Astrocyte (in vitro differentiated cells and primary cell): ENCODE measurements at regions not wholly inside any gene's neighbourhood (a gene's known extent, or its start where the extent isn't known, plus 50 kb on each side); places are given as distances from the start of the nearest gene placed in this dataset.

Experiments
- DNase-seq: peaks from one replicate; pipeline ENCODE4 v3.0.0-alpha.2; 2010; ENCODE audit warnings: low read depth
- FAIRE-seq: peaks from 2 replicates; lab custom pipeline; 2011; peaks lifted over from hg19 to GRCh38; lab: Jason Lieb, UNC
- H2AFZ ChIP-seq: 2 replicates; pipeline ENCODE4 v1.6.0; 2012; ENCODE audit warnings: low read depth, low read length, inconsistent platforms
- H3K27ac ChIP-seq: 2 replicates; pipeline ENCODE4 v1.5.1; 2011; ENCODE audit warnings: low read depth, low read length, inconsistent platforms
- H3K27me3 ChIP-seq: 2 replicates; pipeline ENCODE4 v1.6.0; 2011; ENCODE audit warnings: low read length, inconsistent platforms; ENCODE audit not compliant: insufficient read depth
- H3K36me3 ChIP-seq: 2 replicates; pipeline ENCODE4 v1.5.1; 2011; ENCODE audit warnings: low read length, inconsistent platforms; ENCODE audit not compliant: insufficient read depth
- H3K4me1 ChIP-seq: 2 replicates; pipeline ENCODE4 v1.5.1; 2011; ENCODE audit warnings: low read length, inconsistent platforms; ENCODE audit not compliant: insufficient read depth
- H3K4me2 ChIP-seq: 2 replicates; pipeline ENCODE4 v1.6.0; 2012; ENCODE audit warnings: low read length, inconsistent platforms
- H3K4me3 ChIP-seq: 2 replicates; pipeline ENCODE4 v1.5.1; 2011; ENCODE audit warnings: low read depth, mild to moderate bottlenecking, low read length, inconsistent platforms; ENCODE audit not compliant: insufficient read depth
- H3K79me2 ChIP-seq: 2 replicates; pipeline ENCODE4 v1.6.0; 2012; ENCODE audit warnings: mild to moderate bottlenecking, low read length, inconsistent platforms; ENCODE audit not compliant: insufficient read depth
- H3K9ac ChIP-seq: 2 replicates; pipeline ENCODE4 v1.6.0; 2012; ENCODE audit warnings: mild to moderate bottlenecking, low read length, inconsistent platforms
- H3K9me3 ChIP-seq: 2 replicates; pipeline ENCODE4 v1.5.1; 2012; ENCODE audit warnings: low read depth, mild to moderate bottlenecking, low read length, inconsistent platforms; ENCODE audit not compliant: insufficient read depth
- H4K20me1 ChIP-seq: 2 replicates; pipeline ENCODE4 v1.6.0; 2012; ENCODE audit warnings: low read length, inconsistent platforms; ENCODE audit not compliant: insufficient read depth
- H3K27ac Mint-ChIP-seq: one replicate; pipeline ENCODE4 v1.8.0; 2021; ENCODE audit warnings: mild to moderate bottlenecking, mixed read lengths; ENCODE audit not compliant: unreplicated experiment
- H3K27me3 Mint-ChIP-seq: one replicate; pipeline ENCODE4 v1.8.0; 2021; ENCODE audit warnings: low read depth, mixed read lengths; ENCODE audit not compliant: unreplicated experiment
- H3K36me3 Mint-ChIP-seq: one replicate; pipeline ENCODE4 v1.8.0; 2021; ENCODE audit warnings: low read depth, mixed read lengths; ENCODE audit not compliant: unreplicated experiment
- H3K4me1 Mint-ChIP-seq: one replicate; pipeline ENCODE4 v1.8.0; 2021; ENCODE audit warnings: low read depth, mixed read lengths; ENCODE audit not compliant: unreplicated experiment
- H3K4me3 Mint-ChIP-seq: one replicate; pipeline ENCODE4 v1.8.0; 2021; ENCODE audit warnings: mild to moderate bottlenecking, moderate library complexity, mixed read lengths; ENCODE audit not compliant: unreplicated experiment
- H3K9me3 Mint-ChIP-seq: one replicate; pipeline ENCODE4 v1.8.0; 2021; ENCODE audit warnings: mild to moderate bottlenecking, mixed read lengths; ENCODE audit not compliant: unreplicated experiment
- EZH2 ChIP-seq: IDR thresholded peaks from 2 replicates; pipeline ENCODE4 v1.6.1; 2012; ENCODE audit warnings: mild to moderate bottlenecking, low read length, inconsistent platforms; ENCODE audit not compliant: insufficient read depth
- TF ChIP-seq, protein P1 (sequence below): IDR thresholded peaks from 2 replicates; pipeline ENCODE4 v1.5.1; 2011; ENCODE audit warnings: low read depth, mild to moderate bottlenecking, inconsistent platforms, low read length, moderate library complexity; ENCODE audit not compliant: insufficient read depth

DNA sequence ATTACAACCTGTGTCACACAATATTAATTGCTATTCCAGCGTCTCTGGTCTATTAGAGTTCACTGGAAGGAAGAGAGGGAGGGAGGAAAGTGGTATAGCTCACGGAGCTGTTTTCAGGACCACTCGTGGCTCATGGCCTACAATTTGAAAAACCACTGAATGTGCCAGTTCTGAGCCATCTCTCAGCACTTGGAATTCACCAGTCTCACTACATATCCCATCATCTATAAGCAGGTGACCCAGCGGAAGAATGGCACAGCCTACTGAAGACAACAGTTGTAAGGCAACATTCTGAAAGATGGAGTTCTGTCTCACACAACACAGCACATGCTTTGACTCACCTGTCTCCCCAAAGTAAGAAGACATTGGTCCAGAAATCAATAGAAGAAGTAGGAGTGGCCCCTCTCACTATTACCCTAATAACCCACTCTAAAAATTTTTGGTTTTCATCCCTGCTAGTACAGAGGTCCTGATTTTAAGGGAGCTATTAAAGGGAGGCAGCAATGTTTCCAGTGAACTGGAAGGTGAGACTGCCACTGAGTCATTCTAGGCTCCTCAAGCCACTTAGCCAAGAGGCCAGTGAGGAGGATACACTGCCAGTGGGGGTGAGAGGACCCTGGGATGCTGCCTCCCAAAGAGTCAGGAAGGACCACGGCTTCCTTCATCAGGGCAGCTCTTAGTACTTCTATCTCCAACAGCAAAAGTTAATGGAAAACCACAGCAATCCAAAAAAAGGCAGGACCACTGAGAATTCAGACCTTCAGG lies 50.0 kb upstream of the DOCK9 start:
- Histone ChIP-seq H3K4me3 (no peak overlapping the region), H3K9ac (no peak overlapping the region), H3K79me2 (no peaks in the 10 kb centered on the region), H3K36me3 (no peaks in the 10 kb centered on the region), H2AFZ (no peak overlapping the region), H4K20me1 (no peaks in the 10 kb centered on the region), H3K4me1 (peaks cover 14% of the 10 kb centered on the region), H3K27ac (no peak overlapping the region), H3K27me3 (no peaks in the 10 kb centered on the region), H3K9me3 (peaks cover 3% of the 10 kb centered on the region), H3K4me2 (peak overlapping the region; percentile 14)
- Mint-ChIP-seq H3K27ac (no peak overlapping the region), H3K36me3 (no peaks in the 10 kb centered on the region), H3K9me3 (no peaks in the 10 kb centered on the region), H3K4me3 (no peak overlapping the region), H3K27me3 (no peaks in the 10 kb centered on the region), H3K4me1 (peaks cover 11% of the 10 kb centered on the region)
- DNase-seq (no peak), FAIRE-seq (no peak)
- TF ChIP-seq, protein P1, sequence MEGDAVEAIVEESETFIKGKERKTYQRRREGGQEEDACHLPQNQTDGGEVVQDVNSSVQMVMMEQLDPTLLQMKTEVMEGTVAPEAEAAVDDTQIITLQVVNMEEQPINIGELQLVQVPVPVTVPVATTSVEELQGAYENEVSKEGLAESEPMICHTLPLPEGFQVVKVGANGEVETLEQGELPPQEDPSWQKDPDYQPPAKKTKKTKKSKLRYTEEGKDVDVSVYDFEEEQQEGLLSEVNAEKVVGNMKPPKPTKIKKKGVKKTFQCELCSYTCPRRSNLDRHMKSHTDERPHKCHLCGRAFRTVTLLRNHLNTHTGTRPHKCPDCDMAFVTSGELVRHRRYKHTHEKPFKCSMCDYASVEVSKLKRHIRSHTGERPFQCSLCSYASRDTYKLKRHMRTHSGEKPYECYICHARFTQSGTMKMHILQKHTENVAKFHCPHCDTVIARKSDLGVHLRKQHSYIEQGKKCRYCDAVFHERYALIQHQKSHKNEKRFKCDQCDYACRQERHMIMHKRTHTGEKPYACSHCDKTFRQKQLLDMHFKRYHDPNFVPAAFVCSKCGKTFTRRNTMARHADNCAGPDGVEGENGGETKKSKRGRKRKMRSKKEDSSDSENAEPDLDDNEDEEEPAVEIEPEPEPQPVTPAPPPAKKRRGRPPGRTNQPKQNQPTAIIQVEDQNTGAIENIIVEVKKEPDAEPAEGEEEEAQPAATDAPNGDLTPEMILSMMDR, result no peak
- no peak for TF ChIP-seq EZH2

DNA sequence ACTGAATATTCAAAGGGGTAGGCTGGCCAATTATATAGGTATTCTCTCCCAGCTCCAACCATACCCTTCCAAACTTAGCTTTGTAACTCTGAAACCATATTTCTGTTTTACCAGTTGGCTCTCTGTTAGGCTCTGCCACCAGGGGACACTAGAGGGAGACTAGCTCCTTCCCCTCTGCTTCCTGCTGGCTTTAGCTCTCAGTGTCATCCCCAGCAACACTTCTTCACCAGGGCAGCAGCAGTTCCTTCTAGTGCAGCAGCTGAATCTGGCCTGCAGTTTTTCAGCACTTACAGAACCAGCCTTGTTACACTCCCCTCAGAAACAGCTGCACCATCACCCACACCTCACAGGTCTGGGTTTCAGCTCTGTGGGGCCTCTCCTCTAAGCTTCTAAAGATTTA lies 51.0 kb upstream of the DOCK9 start:
- DNase-seq, result no peak
- Histone ChIP-seq H3K4me2 (no peak overlapping the region), H2AFZ (no peak overlapping the region), H3K27me3 (no peaks in the 10 kb centered on the region), H3K36me3 (no peaks in the 10 kb centered on the region), H3K79me2 (no peaks in the 10 kb centered on the region), H3K9ac (no peak overlapping the region), H3K9me3 (peaks cover 3% of the 10 kb centered on the region), H3K4me3 (no peak overlapping the region), H4K20me1 (no peaks in the 10 kb centered on the region), H3K4me1 (peaks cover 14% of the 10 kb centered on the region), H3K27ac (no peak overlapping the region)
- FAIRE-seq, result no peak
- Mint-ChIP-seq H3K36me3 (no peaks in the 10 kb centered on the region), H3K27me3 (no peaks in the 10 kb centered on the region), H3K4me3 (no peak overlapping the region), H3K27ac (no peak overlapping the region), H3K4me1 (peaks cover 13% of the 10 kb centered on the region), H3K9me3 (no peaks in the 10 kb centered on the region)
- TF ChIP-seq, protein P1, result peak; percentile 12
- TF ChIP-seq EZH2, result no peak

DNA sequence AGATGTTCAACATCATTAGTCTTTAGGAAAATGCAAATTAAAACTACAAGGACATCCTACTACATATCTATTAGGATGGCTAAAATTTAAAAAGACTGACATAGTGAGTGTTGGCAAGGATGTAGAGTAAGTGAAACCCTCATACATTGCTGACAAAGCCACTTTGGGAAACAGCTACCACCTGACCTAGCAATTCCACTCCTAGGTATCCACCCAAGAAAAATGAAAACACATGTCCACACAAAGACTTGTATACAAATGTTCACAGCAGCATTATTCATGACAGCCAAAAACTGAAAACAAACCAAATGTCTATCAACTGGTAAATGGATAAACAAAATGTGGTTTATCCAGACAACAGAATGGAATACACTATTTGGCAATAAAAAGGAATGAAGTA lies 51.7 kb upstream of the DOCK9 start:
- Mint-ChIP-seq H3K4me3 (no peak overlapping the region), H3K9me3 (no peaks in the 10 kb centered on the region), H3K4me1 (peaks cover 16% of the 10 kb centered on the region), H3K27me3 (no peaks in the 10 kb centered on the region), H3K36me3 (no peaks in the 10 kb centered on the region), H3K27ac (no peak overlapping the region)
- FAIRE-seq (no peak), DNase-seq (no peak)
- TF ChIP-seq, protein P1, result no peak
- TF ChIP-seq EZH2, result no peak
- Histone ChIP-seq H3K4me1 (peaks cover 14% of the 10 kb centered on the region), H4K20me1 (no peaks in the 10 kb centered on the region), H2AFZ (no peak overlapping the region), H3K9me3 (peaks cover 3% of the 10 kb centered on the region), H3K27me3 (no peaks in the 10 kb centered on the region), H3K79me2 (no peaks in the 10 kb centered on the region), H3K4me3 (no peak overlapping the region), H3K36me3 (no peaks in the 10 kb centered on the region), H3K4me2 (no peak overlapping the region), H3K27ac (no peak overlapping the region), H3K9ac (no peak overlapping the region)
